C4-2B (cell line): ENCODE measurements at regions not wholly inside any gene's neighbourhood (a gene's known extent, or its start where the extent isn't known, plus 50 kb on each side); places are given as distances from the start of the nearest gene placed in this dataset.

Experiments used
- H3K27ac ChIP-seq: fragments of 450-650 bp; 2 replicates; pipeline ENCODE4 v1.5.1; 2017
- CTCF ChIP-seq: fragments of 450-650 bp; conservative IDR thresholded peaks from 2 replicates; pipeline ENCODE4 v1.5.1; 2017; ENCODE audit warnings: mild to moderate bottlenecking
- ZFX ChIP-seq: fragments of 450-650 bp; IDR thresholded peaks from 2 replicates; pipeline ENCODE4 v1.6.1; 2017

- no peak for TF ChIP-seq ZFX
- no peak for TF ChIP-seq CTCF
- no peak overlapping the region for H3K27ac ChIP-seq
Observed at GRCh38 chr5:25948278-25948677, 1090.1 kb downstream of the CDH9 start.

GRCh38 chr5:25944786-25945185, 1093.6 kb downstream of the CDH9 start:
- TF ChIP-seq CTCF (no peak), ZFX (no peak)
- no peak overlapping the region for H3K27ac ChIP-seq

GRCh38 chr5:25909163-25909562, 1129.2 kb downstream of the CDH9 start:
- H3K27ac ChIP-seq: no peak overlapping the region
- TF ChIP-seq CTCF (no peak), ZFX (no peak)

- H3K27ac ChIP-seq: no peak overlapping the region
- TF ChIP-seq ZFX (no peak), CTCF (no peak)
Observed at GRCh38 chr5:25905646-25906045, 1132.7 kb downstream of the CDH9 start.

- H3K27ac ChIP-seq: no peak overlapping the region
- TF ChIP-seq ZFX (no peak), CTCF (no peak)
Observed at GRCh38 chr5:25892211-25892610, 1146.2 kb downstream of the CDH9 start.

- H3K27ac ChIP-seq: no peak overlapping the region
- TF ChIP-seq ZFX (no peak), CTCF (no peak)
Observed at GRCh38 chr5:25891691-25892090, 1146.7 kb downstream of the CDH9 start.

- no peak for TF ChIP-seq ZFX
- no peak overlapping the region for H3K27ac ChIP-seq
Observed at GRCh38 chr5:25881318-25882036, 1156.9 kb downstream of the CDH9 start.

GRCh38 chr5:25863811-25864210, 1174.6 kb downstream of the CDH9 start:
- H3K27ac ChIP-seq: no peak overlapping the region
- TF ChIP-seq ZFX: no peak
- no peak for TF ChIP-seq CTCF
